NCI-H1436 (cell line): ENCODE measurements at regions not wholly inside any gene's neighbourhood (a gene's known extent, or its start where the extent isn't known, plus 50 kb on each side); places are given as distances from the start of the nearest gene placed in this dataset.

Experiments
- DNase-seq: peaks from one replicate; lab custom pipeline; 2025; lab: John Stamatoyannopoulos, UW

- DNase-seq, result no peak
These were observed 57.5 kb upstream of the PODXL start for GRCh38 chr7:131613909-131614308.

GRCh38 chr7:131610007-131610406 lies 53.6 kb upstream of the PODXL start:
- no peak for DNase-seq

GRCh38 chr7:131608116-131608500 lies 51.7 kb upstream of the PODXL start:
- DNase-seq, result no peak

- DNase-seq, result no peak
These were observed 51.1 kb upstream of the PODXL start for GRCh38 chr7:131607291-131608115.

GRCh38 chr7:131606346-131607290 lies 50.2 kb upstream of the PODXL start:
- no peak for DNase-seq
